ENCODE measurements at regions not wholly inside any gene's neighbourhood (a gene's known extent, or its start where the extent isn't known, plus 50 kb on each side); places are given as distances from the start of the nearest gene placed in this dataset.

DNA sequence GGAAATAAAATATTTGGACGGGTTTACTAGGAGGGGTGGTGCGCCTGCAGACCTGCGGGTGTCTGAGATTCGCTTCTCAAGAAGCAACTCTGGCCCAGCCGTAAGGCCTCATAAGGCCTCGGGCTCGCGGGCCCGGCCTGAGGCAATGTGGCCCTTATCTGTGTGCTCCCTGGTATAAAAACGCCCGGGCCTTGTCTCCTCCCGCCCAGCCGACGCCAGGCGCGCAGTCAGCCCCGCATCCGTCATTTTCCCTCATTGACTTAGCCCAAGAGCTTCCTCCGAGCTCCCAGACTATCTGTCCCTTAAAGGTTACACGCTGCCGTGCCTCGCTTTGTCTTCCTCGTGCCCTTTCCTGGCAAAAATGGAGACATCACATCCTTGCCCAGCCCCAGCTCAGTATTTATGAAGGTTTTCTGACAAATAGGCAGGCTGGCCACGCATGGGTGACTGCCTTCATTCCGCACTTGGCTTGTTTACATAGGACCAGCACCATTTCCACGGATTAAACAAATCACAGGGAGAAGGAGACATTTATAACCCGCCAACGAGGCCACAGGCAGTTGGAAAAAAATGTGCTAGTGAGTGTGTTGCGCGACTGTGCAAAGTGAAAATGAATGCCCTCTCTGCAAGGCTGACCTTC is 74.5 kb upstream of the TBCA start:
- intact Hi-C loops (cut with micrococcal nuclease): no loop called here
- ChIA-PET POLR2A (interaction anchor here (0.6 kb wide), 1 partner anchor 18 kb away, joined by 3 read pairs; no protein-coding TSS in a partner anchor), CTCF (ENCODE audit: low intra/inter-chr PET ratio) (no interaction called here)
- in situ Hi-C loops (cut with MboI): no loop called here
- Histone ChIP-seq H3K79me2 (ENCODE audit: control insufficient read depth, insufficient read depth, low read length) (no peaks in the 10 kb centered on the region), H3K27ac (ENCODE audit: extremely low read depth, low read depth, low read length) (no peak overlapping the region), H3K9ac (ENCODE audit: insufficient read depth in 1 of 2, low read depth in 2 of 2, low read length in 2 of 2) (no peak overlapping the region), H3K9me3 (replicated peaks; ENCODE audit: control insufficient read depth, insufficient read depth, low read depth, low read length) (no peaks in the 10 kb centered on the region), H3K9me1 (ENCODE audit: control insufficient read depth, insufficient read depth, low read length) (no peaks in the 10 kb centered on the region), H3K4me1 (replicated peaks in 1 of 2; ENCODE audit: control insufficient read depth in 2 of 2, insufficient read depth in 2 of 2, low read length in 2 of 2) (peaks cover 0 to 14% of the 10 kb centered on the region in 2 experiments; a peak in 1 of 5 replicates), H3K36me3 (ENCODE audit: control insufficient read depth, insufficient read depth, low read length) (no peaks in the 10 kb centered on the region), H2AFZ (ENCODE audit: low read depth, low read length) (no peak overlapping the region), H4K20me1 (replicated peaks; ENCODE audit: control insufficient read depth, insufficient read depth, low read length) (no peaks in the 10 kb centered on the region), H3K4me3 (no peak overlapping the region), H3K4me2 (ENCODE audit: insufficient read depth, low read length) (no peak overlapping the region), H3K27me3 (ENCODE audit: control insufficient read depth in 2 of 2, insufficient read depth in 2 of 2, low read length in 2 of 2) (peaks cover 31 to 42% of the 10 kb centered on the region in 2 experiments; a peak in 4 of 5 replicates)
- ATAC-seq: no peak
- DNase-seq (ENCODE audit: extremely low read depth in 1 of 4, low spot score in 3 of 4): no peak
- WGBS (ENCODE audit: insufficient coverage, low coverage, missing lambda C conversion rate): 28% methylated on average over 23 of the region's 30 CpGs
- no TSS peak for BruUV-seq (replicated peaks)
- no peak for FAIRE-seq
- TF ChIP-seq, protein P1, sequence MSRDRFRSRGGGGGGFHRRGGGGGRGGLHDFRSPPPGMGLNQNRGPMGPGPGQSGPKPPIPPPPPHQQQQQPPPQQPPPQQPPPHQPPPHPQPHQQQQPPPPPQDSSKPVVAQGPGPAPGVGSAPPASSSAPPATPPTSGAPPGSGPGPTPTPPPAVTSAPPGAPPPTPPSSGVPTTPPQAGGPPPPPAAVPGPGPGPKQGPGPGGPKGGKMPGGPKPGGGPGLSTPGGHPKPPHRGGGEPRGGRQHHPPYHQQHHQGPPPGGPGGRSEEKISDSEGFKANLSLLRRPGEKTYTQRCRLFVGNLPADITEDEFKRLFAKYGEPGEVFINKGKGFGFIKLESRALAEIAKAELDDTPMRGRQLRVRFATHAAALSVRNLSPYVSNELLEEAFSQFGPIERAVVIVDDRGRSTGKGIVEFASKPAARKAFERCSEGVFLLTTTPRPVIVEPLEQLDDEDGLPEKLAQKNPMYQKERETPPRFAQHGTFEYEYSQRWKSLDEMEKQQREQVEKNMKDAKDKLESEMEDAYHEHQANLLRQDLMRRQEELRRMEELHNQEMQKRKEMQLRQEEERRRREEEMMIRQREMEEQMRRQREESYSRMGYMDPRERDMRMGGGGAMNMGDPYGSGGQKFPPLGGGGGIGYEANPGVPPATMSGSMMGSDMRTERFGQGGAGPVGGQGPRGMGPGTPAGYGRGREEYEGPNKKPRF (IDR thresholded peaks at IDR 0.05; ENCODE audit: low read depth, low read length): no peak
- TF ChIP-seq SETDB1 (IDR thresholded peaks at IDR 0.05; ENCODE audit: low read length) (no peak), THAP12 (CRISPR knock-in tag; IDR thresholded peaks at IDR 0.05) (no peak), RAD51 (IDR thresholded peaks at IDR 0.05; ENCODE audit: borderline replicate concordance, low read depth) (no peak), MED1 (CRISPR knock-in tag; IDR thresholded peaks at IDR 0.05; ENCODE audit: borderline replicate concordance) (no peak), NR4A1 (CRISPR knock-in tag; IDR thresholded peaks at IDR 0.05) (no peak), NR4A1 (tag; IDR thresholded peaks at IDR 0.05) (no peak), E2F6 (IDR thresholded peaks at IDR 0.05; ENCODE audit: borderline replicate concordance in 1 of 2, extremely low read depth in 1 of 2, insufficient read depth in 1 of 2, insufficient read length in 1 of 2, low read depth in 1 of 2, low read length in 1 of 2, poor library complexity in 1 of 2, severe bottlenecking in 1 of 2) (no peak), RBM14 (IDR thresholded peaks at IDR 0.05; ENCODE audit: borderline replicate concordance, insufficient read depth, low read depth, low read length) (no peak), ZSCAN32 (CRISPR knock-in tag; IDR thresholded peaks at IDR 0.05) (no peak), FOXJ3 (CRISPR knock-in tag; IDR thresholded peaks at IDR 0.05) (no peak), CHAMP1 (IDR thresholded peaks at IDR 0.05) (no peak), HDAC1 (IDR thresholded peaks at IDR 0.05) (no peak)
